Forelimb muscle (tissue), 1 donor: ENCODE measurements at regions not wholly inside any gene's neighbourhood (a gene's known extent, or its start where the extent isn't known, plus 50 kb on each side); places are given as distances from the start of the nearest gene placed in this dataset.
A peak's percentile ranks its signal among the peaks of the same experiment; 100 is the strongest.

Experiments used
- DNase-seq: peaks from one replicate; pipeline ENCODE4 v3.0.0-alpha.2; 2013; ENCODE audit warnings: low read depth

- no peak for DNase-seq
Observed at GRCh38 chr20:39270837-39271604, 308.9 kb downstream of the DHX35 start.

GRCh38 chr20:39269493-39270217 is 307.5 kb downstream of the DHX35 start:
- no peak for DNase-seq

GRCh38 chr20:39268981-39269461 is 306.9 kb downstream of the DHX35 start:
- DNase-seq: no peak

GRCh38 chr20:39268491-39268951 is 306.4 kb downstream of the DHX35 start:
- DNase-seq: no peak

- DNase-seq: no peak
Observed at GRCh38 chr20:39266989-39267388, 304.8 kb downstream of the DHX35 start.

GRCh38 chr20:39264506-39265172 is 302.5 kb downstream of the DHX35 start:
- peak; percentile 47 for DNase-seq

GRCh38 chr20:39263076-39263475 is 300.9 kb downstream of the DHX35 start:
- DNase-seq: no peak

- DNase-seq: no peak
Observed at GRCh38 chr20:39259808-39260207, 297.7 kb downstream of the DHX35 start.

- no peak for DNase-seq
Observed at GRCh38 chr20:39259010-39259803, 297.1 kb downstream of the DHX35 start.

- no peak for DNase-seq
Observed at GRCh38 chr20:39258253-39258652, 296.1 kb downstream of the DHX35 start.

- no peak for DNase-seq
Observed at GRCh38 chr20:39253051-39253755, 291.1 kb downstream of the DHX35 start.

- DNase-seq: no peak
Observed at GRCh38 chr20:39252035-39252434, 289.9 kb downstream of the DHX35 start.

- no peak for DNase-seq
Observed at GRCh38 chr20:39249798-39250197, 287.7 kb downstream of the DHX35 start.

GRCh38 chr20:39248862-39249485 is 286.8 kb downstream of the DHX35 start:
- DNase-seq: no peak

- DNase-seq: no peak
Observed at GRCh38 chr20:39248171-39248861, 286.2 kb downstream of the DHX35 start.

- no peak for DNase-seq
Observed at GRCh38 chr20:39246436-39246835, 284.3 kb downstream of the DHX35 start.

GRCh38 chr20:39245685-39246311 is 283.7 kb downstream of the DHX35 start:
- no peak for DNase-seq

GRCh38 chr20:39243962-39244361 is 281.8 kb downstream of the DHX35 start:
- DNase-seq: no peak

- DNase-seq: no peak
Observed at GRCh38 chr20:39242614-39243013, 280.5 kb downstream of the DHX35 start.
